ENCODE measurements at regions not wholly inside any gene's neighbourhood (a gene's known extent, or its start where the extent isn't known, plus 50 kb on each side); places are given as distances from the start of the nearest gene placed in this dataset.

GRCh38 chr5:76014005-76014404 lies 69.2 kb upstream of the SV2C start:
- H3K9ac ChIP-seq (ENCODE audit: insufficient read length, low read depth), result no peak overlapping the region
- no peak for TF ChIP-seq SUZ12 (IDR thresholded peaks at IDR 0.05; ENCODE audit: extremely low read depth, insufficient read depth, insufficient read length)
- TF ChIP-seq YY1 (IDR thresholded peaks at IDR 0.05; ENCODE audit: insufficient read depth, insufficient read length), result no peak
- TF ChIP-seq ZNF274 (IDR thresholded peaks at IDR 0.05; ENCODE audit: low read depth, low read length), result no peak
- H3K36me3 ChIP-seq (ENCODE audit: insufficient read depth, insufficient read length, low read length), result no peaks in the 10 kb centered on the region
- H3K27me3 ChIP-seq (ENCODE audit: insufficient read depth, insufficient read length), result no peaks in the 10 kb centered on the region
- no peak overlapping the region for H3K4me3 ChIP-seq (ENCODE audit: insufficient read length, low read depth)
- no peaks in the 10 kb centered on the region for H3K9me3 ChIP-seq (ENCODE audit: insufficient read depth, low read length)
- DNase-seq (ENCODE audit: low read depth, low spot score), result no peak
- no peaks in the 10 kb centered on the region for H3K4me1 ChIP-seq (ENCODE audit: insufficient read depth, insufficient read length)

DNA sequence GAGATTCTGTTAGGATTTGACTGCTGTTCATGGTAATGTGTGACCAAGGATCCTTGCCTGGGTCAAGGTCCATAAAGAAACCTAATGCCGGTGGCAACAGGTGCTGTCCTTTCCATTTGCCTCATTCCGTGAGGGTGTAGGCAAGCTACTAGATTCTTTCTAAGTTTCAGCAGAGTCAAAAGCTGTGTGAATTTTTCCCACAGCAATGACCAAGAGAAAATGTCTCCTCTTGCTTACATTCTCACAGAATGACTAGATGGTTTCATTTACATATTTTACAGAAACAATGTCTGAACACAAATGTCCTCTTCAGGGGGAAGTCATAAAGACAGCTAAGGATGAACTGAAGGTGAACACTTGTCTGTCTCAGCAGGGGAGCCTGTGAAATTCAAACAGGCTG lies 75.3 kb upstream of the SV2C start:
- H3K36me3 ChIP-seq (ENCODE audit: insufficient read depth, insufficient read length, low read length), result no peaks in the 10 kb centered on the region
- no peaks in the 10 kb centered on the region for H3K4me1 ChIP-seq (ENCODE audit: insufficient read depth, insufficient read length)
- H3K9me3 ChIP-seq (ENCODE audit: insufficient read depth, low read length), result no peaks in the 10 kb centered on the region
- H3K4me3 ChIP-seq (ENCODE audit: insufficient read length, low read depth), result no peak overlapping the region
- DNase-seq (ENCODE audit: low read depth, low spot score), result no peak
- H3K27me3 ChIP-seq (ENCODE audit: insufficient read depth, insufficient read length), result no peaks in the 10 kb centered on the region
- H3K9ac ChIP-seq (ENCODE audit: insufficient read length, low read depth), result no peak overlapping the region
- TF ChIP-seq ZNF274 (IDR thresholded peaks at IDR 0.05; ENCODE audit: low read depth, low read length) (no peak), SUZ12 (IDR thresholded peaks at IDR 0.05; ENCODE audit: extremely low read depth, insufficient read depth, insufficient read length) (no peak), YY1 (IDR thresholded peaks at IDR 0.05; ENCODE audit: insufficient read depth, insufficient read length) (no peak)

GRCh38 chr5:76000582-76000981 lies 82.6 kb upstream of the SV2C start:
- H3K27me3 ChIP-seq (ENCODE audit: insufficient read depth, insufficient read length), result no peaks in the 10 kb centered on the region
- no peak for TF ChIP-seq SUZ12 (IDR thresholded peaks at IDR 0.05; ENCODE audit: extremely low read depth, insufficient read depth, insufficient read length)
- TF ChIP-seq YY1 (IDR thresholded peaks at IDR 0.05; ENCODE audit: insufficient read depth, insufficient read length), result no peak
- no peak overlapping the region for H3K9ac ChIP-seq (ENCODE audit: insufficient read length, low read depth)
- no peak for DNase-seq (ENCODE audit: low read depth, low spot score)
- H3K4me1 ChIP-seq (ENCODE audit: insufficient read depth, insufficient read length), result no peaks in the 10 kb centered on the region
- no peaks in the 10 kb centered on the region for H3K9me3 ChIP-seq (ENCODE audit: insufficient read depth, low read length)
- no peak overlapping the region for H3K4me3 ChIP-seq (ENCODE audit: insufficient read length, low read depth)
- no peaks in the 10 kb centered on the region for H3K36me3 ChIP-seq (ENCODE audit: insufficient read depth, insufficient read length, low read length)

GRCh38 chr5:75993643-75994520 lies 89.3 kb upstream of the SV2C start:
- Histone ChIP-seq H3K36me3 (ENCODE audit: insufficient read depth, insufficient read length, low read length) (no peaks in the 10 kb centered on the region), H3K4me3 (ENCODE audit: insufficient read length, low read depth) (no peak overlapping the region), H3K4me1 (ENCODE audit: insufficient read depth, insufficient read length) (no peaks in the 10 kb centered on the region), H3K27me3 (ENCODE audit: insufficient read depth, insufficient read length) (no peaks in the 10 kb centered on the region), H3K9me3 (ENCODE audit: insufficient read depth, low read length) (no peaks in the 10 kb centered on the region), H3K9ac (ENCODE audit: insufficient read length, low read depth) (no peak overlapping the region)
- no peak for TF ChIP-seq YY1 (IDR thresholded peaks at IDR 0.05; ENCODE audit: insufficient read depth, insufficient read length)
- DNase-seq (ENCODE audit: low read depth, low spot score), result no peak

- Histone ChIP-seq H3K9me3 (ENCODE audit: insufficient read depth, low read length) (no peaks in the 10 kb centered on the region), H3K9ac (ENCODE audit: insufficient read length, low read depth) (no peak overlapping the region), H3K36me3 (ENCODE audit: insufficient read depth, insufficient read length, low read length) (no peaks in the 10 kb centered on the region), H3K4me1 (ENCODE audit: insufficient read depth, insufficient read length) (no peaks in the 10 kb centered on the region), H3K4me3 (ENCODE audit: insufficient read length, low read depth) (no peak overlapping the region), H3K27me3 (ENCODE audit: insufficient read depth, insufficient read length) (no peaks in the 10 kb centered on the region)
- DNase-seq (ENCODE audit: low read depth, low spot score), result no peak
- no peak for TF ChIP-seq YY1 (IDR thresholded peaks at IDR 0.05; ENCODE audit: insufficient read depth, insufficient read length)
- TF ChIP-seq ZNF274 (IDR thresholded peaks at IDR 0.05; ENCODE audit: low read depth, low read length), result no peak
- TF ChIP-seq SUZ12 (IDR thresholded peaks at IDR 0.05; ENCODE audit: extremely low read depth, insufficient read depth, insufficient read length), result no peak
Measured at GRCh38 chr5:75993183-75993582, 90.0 kb upstream of the SV2C start.

- no peaks in the 10 kb centered on the region for H3K27me3 ChIP-seq (ENCODE audit: insufficient read depth, insufficient read length)
- no peaks in the 10 kb centered on the region for H3K36me3 ChIP-seq (ENCODE audit: insufficient read depth, insufficient read length, low read length)
- H3K4me3 ChIP-seq (ENCODE audit: insufficient read length, low read depth), result no peak overlapping the region
- DNase-seq (ENCODE audit: low read depth, low spot score), result no peak
- TF ChIP-seq YY1 (IDR thresholded peaks at IDR 0.05; ENCODE audit: insufficient read depth, insufficient read length), result no peak
- TF ChIP-seq ZNF274 (IDR thresholded peaks at IDR 0.05; ENCODE audit: low read depth, low read length), result no peak
- TF ChIP-seq SUZ12 (IDR thresholded peaks at IDR 0.05; ENCODE audit: extremely low read depth, insufficient read depth, insufficient read length), result no peak
- H3K9ac ChIP-seq (ENCODE audit: insufficient read length, low read depth), result no peak overlapping the region
- no peaks in the 10 kb centered on the region for H3K9me3 ChIP-seq (ENCODE audit: insufficient read depth, low read length)
- no peaks in the 10 kb centered on the region for H3K4me1 ChIP-seq (ENCODE audit: insufficient read depth, insufficient read length)
Measured at GRCh38 chr5:75992753-75993152, 90.4 kb upstream of the SV2C start.

DNA sequence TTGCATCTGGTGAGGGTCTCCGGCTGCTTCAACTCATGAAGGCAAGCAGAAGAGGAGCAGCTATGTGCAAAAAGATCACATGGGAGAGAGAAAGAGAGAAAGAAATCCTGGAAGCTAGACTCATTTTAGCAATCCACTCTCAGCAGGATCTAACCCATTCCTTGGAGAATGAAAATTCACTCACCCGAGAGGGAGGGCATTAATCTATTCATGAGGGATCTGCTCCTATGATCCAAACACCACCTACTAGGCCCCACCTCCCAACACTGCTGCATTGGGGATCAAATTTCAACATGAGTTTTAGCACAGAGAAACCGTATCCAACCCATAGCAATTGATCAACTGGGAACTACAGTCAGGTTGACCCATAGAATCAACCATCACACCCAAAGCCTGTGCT lies 98.1 kb upstream of the SV2C start:
- DNase-seq (ENCODE audit: low read depth, low spot score), result no peak
- TF ChIP-seq SUZ12 (IDR thresholded peaks at IDR 0.05; ENCODE audit: extremely low read depth, insufficient read depth, insufficient read length), result no peak
- TF ChIP-seq ZNF274 (IDR thresholded peaks at IDR 0.05; ENCODE audit: low read depth, low read length), result no peak
- TF ChIP-seq YY1 (IDR thresholded peaks at IDR 0.05; ENCODE audit: insufficient read depth, insufficient read length), result no peak
- H3K4me3 ChIP-seq (ENCODE audit: insufficient read length, low read depth), result no peak overlapping the region
- H3K36me3 ChIP-seq (ENCODE audit: insufficient read depth, insufficient read length, low read length), result no peaks in the 10 kb centered on the region
- H3K27me3 ChIP-seq (ENCODE audit: insufficient read depth, insufficient read length), result no peaks in the 10 kb centered on the region
- H3K9ac ChIP-seq (ENCODE audit: insufficient read length, low read depth), result no peak overlapping the region
- no peaks in the 10 kb centered on the region for H3K9me3 ChIP-seq (ENCODE audit: insufficient read depth, low read length)
- no peaks in the 10 kb centered on the region for H3K4me1 ChIP-seq (ENCODE audit: insufficient read depth, insufficient read length)
